ENCODE measurements at regions not wholly inside any gene's neighbourhood (a gene's known extent, or its start where the extent isn't known, plus 50 kb on each side); places are given as distances from the start of the nearest gene placed in this dataset.

- no peak for TF ChIP-seq MTA3 (IDR thresholded peaks at IDR 0.05; ENCODE audit: borderline replicate concordance)
- no peak for TF ChIP-seq PHF21A (IDR thresholded peaks at IDR 0.05; ENCODE audit: borderline replicate concordance, low read depth)
- TF ChIP-seq ZNF253 (CRISPR knock-in tag; conservative IDR thresholded peaks at IDR 0.05), result no peak
- TF ChIP-seq FOXP1 (CRISPR knock-in tag; IDR thresholded peaks at IDR 0.05), result no peak
- peak; percentile 44; the same call in 1 of the 2 replicates for TF ChIP-seq VEZF1 (CRISPR knock-in tag; IDR thresholded peaks at IDR 0.05)
- no peak for TF ChIP-seq CHAMP1 (IDR thresholded peaks at IDR 0.05)
- TF ChIP-seq MAX (CRISPR knock-in tag; IDR thresholded peaks at IDR 0.05), result peak; percentile 22; the same call in 1 of the 2 replicates
- TF ChIP-seq WHSC1 (IDR thresholded peaks at IDR 0.05; ENCODE audit: low read length), result no peak
- TF ChIP-seq ZFP91 (CRISPR knock-in tag; IDR thresholded peaks at IDR 0.05), result no peak
- no peak for TF ChIP-seq ZNF778 (CRISPR knock-in tag; IDR thresholded peaks at IDR 0.05)
- no peak for TF ChIP-seq RNF219 (CRISPR knock-in tag; IDR thresholded peaks at IDR 0.05)
- no peak for TF ChIP-seq NFE2 (IDR thresholded peaks at IDR 0.05; ENCODE audit: low read depth)
- TF ChIP-seq DPF2 (IDR thresholded peaks at IDR 0.05), result no peak
- no peak for TF ChIP-seq MCM5 (IDR thresholded peaks at IDR 0.05; ENCODE audit: low read depth)
- peak; percentile 71 for TF ChIP-seq CREB3L1 (IDR thresholded peaks at IDR 0.05; ENCODE audit: borderline replicate concordance, low read depth)
- TF ChIP-seq TCF7L2 (IDR thresholded peaks at IDR 0.05; ENCODE audit: low read depth, low read length), result no peak
- no peak for TF ChIP-seq ARNT (IDR thresholded peaks at IDR 0.05)
- no peak for TF ChIP-seq SMARCC2 (IDR thresholded peaks at IDR 0.05; ENCODE audit: low read depth)
- no peak for TF ChIP-seq TARDBP (IDR thresholded peaks at IDR 0.05)
- no peak for TF ChIP-seq CAMTA2 (CRISPR knock-in tag; conservative IDR thresholded peaks at IDR 0.05)
Measured at GRCh38 chr1:197995408-197996258, 78.5 kb downstream of the LHX9 start (continued).

Data from K562 (cell line).